GM21367 (cell line): ENCODE measurements at regions not wholly inside any gene's neighbourhood (a gene's known extent, or its start where the extent isn't known, plus 50 kb on each side); places are given as distances from the start of the nearest gene placed in this dataset.

ENCODE experiments used
- ATAC-seq: cut with Tn5 transposase; IDR thresholded peaks from one replicate; pipeline ENCODE4 v1.9.1; 2021; ENCODE audit not compliant: unreplicated experiment

DNA sequence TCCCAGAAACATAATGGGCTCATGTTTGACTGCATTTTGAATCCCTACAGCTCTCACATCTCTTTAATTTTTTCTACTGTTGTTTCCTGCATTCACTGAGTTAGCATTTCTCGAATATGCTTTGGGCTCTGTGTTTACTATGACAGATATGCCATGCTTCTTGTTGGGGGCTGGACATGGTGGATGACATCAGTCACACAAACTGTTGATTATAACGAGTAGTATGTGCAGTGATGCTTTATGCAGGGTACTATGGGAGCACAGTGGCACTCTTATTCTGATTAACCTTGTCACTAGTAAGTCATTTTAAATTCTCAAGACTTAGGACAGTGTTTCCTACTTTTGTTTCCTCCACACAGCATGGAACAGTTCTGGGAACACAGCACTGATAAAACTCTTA, 295.4 kb upstream of the ZNF608 start:
- no peak for ATAC-seq

- ATAC-seq = no peak
These were observed 295.9 kb upstream of the ZNF608 start for GRCh38 chr5:125042261-125042890.

GRCh38 chr5:125043781-125044391, 297.4 kb upstream of the ZNF608 start:
- ATAC-seq = no peak

DNA sequence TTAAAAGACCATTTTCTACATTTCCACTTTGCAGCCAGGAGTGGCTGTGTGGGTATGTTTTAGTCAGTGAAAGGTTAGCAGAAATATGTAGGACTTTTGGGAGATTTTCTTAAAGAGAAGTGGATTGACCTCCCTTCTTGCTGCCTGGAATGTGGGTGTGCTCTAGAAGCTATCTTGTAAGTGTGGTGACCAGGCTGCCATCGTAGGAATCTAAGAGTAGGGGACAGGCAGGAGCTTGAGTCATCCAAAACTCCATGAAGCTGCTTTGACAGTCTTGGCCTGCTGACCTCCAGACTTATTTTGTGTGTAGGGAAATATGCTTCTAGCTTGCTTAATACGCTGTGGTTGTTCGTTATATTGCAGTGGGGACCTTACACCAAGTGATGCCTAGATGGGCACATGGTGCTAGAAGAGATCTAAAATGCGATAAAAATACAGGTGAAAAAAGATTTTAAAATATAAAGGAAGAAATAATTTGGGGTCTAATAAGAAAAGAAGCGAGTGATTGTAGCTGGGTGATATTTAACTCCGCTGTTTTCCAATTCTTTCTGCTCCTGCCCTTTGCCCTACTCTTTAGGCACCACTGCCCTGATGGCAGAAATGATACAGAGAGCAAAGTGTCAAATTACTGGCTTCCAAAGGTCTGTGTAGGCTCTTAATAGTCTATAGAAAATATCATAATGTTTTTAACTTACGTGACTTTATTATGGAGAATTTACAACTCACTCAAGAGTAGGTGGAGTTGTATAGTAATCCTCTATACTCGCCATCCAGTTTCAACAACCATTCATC, 298.2 kb upstream of the ZNF608 start:
- no peak for ATAC-seq

DNA sequence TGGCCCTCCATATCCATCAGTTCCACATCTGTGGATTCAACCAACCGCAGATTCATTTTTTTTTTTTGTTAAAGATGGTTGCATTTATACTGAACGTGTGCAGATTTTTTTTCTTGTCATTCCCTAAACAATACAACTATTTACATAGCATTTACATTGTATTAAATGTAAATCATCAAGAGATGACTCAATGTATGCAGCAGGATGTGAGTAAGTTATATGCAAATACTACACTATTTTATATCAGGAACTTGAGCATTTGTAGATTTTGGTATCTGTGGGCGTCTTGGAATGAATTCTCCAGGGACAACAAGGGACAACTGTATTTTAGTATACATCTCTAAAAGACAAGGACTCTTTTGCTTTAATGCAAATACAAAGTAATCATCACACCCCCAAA, 299.2 kb upstream of the ZNF608 start:
- no peak for ATAC-seq

DNA sequence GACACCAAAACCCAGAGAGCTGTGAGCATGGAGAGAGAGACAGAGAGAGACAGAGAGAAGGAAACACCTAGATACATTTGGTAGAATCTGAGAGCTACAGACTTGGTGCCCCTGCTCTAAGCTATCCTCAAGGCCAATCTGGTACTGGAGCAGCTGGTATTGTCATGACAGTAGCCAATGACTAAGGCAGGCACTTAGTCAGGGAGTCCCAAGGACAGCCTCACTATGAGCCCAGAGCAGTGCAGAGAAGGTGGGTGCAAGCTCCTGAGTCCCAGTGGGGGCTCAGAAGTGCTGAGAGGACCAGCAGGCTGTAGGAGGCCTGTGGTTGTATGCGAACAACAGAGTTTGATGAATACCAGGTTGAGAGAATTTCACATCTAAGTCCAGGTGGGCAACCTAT, 300.4 kb upstream of the ZNF608 start:
- ATAC-seq = no peak

DNA sequence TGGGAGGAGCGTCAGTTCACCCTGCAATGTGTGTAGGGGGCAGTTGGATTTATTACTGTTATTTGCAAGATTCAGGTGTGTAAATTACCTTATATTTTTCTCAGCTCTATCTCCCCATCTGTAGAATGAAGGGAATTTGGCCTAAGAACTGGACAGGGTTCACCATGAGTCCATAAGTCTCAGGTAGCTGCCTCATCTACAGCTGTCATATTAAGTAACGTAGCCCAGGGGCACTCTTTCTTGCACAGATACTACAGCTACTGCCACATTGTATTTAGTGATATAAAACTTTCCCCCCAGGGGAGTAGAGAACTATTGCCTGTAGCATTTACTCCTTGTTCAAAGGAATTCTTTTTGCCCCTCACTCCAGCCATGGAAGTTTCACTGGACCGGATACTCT, 301.4 kb upstream of the ZNF608 start:
- no peak for ATAC-seq

DNA sequence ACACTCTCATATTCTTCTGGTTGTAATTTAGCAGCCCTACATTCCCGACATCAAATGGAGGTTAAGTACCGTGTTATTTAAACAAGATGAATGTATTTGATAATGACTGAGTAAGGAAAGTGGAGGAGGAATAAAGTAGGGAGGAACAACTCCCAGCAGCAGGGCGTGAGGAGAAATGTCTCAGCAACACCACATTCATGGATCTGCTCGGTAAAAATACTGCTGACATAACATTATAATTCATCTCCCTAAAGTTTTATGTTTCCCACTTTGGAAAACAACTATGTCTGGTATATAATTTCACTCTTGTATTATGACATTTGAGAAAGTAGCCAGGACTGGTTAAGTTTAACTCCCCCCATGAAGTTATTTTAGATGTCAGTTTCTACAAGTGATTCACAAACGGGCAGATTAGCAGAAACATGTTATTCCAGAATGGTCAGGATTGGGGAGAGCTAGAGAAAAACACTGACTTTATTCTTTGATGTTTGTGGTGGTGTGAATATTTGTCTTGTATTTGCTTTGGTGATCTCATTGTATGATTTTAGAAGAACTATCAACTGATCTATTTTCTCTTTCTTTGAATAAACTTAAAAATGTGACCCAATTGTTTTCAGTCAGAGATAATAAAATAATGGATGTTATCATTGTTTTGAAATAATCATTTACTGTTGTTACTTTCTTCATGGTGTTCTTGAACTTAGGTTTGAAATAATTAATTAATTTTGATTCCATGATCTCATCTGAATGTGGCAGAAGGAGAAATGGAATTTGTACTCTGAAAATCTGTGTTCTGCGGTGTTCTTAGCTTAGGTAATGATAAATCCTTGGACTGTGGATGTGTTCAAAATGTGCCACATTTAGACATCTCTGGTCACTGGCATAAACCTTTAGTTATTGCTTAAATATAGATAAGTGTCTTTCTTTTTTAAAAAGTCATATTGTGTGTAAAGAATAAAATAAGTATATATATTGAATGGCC, 303.6 kb upstream of the ZNF608 start:
- ATAC-seq = no peak

- no peak for ATAC-seq
These were observed 304.5 kb upstream of the ZNF608 start for GRCh38 chr5:125050926-125051325.

DNA sequence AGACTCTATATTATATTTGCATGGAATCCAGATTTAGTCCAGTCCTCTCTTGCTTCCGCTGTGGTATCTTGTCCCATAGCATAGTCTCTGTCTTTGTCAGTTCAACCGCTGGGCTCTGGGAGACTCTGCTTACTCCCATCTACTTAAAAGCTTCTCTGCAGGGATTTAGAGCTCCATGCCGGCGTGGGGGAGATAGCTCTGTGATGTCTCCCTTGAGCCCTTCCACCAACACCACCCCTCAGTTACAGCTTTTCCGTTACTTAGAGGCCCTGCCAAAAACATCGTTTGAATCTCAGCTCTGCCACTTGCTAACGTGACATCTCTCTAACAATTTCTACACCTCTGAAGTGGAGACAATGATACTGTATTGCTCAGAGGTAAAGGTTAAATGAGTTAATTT, 306.1 kb upstream of the ZNF608 start:
- no peak for ATAC-seq

DNA sequence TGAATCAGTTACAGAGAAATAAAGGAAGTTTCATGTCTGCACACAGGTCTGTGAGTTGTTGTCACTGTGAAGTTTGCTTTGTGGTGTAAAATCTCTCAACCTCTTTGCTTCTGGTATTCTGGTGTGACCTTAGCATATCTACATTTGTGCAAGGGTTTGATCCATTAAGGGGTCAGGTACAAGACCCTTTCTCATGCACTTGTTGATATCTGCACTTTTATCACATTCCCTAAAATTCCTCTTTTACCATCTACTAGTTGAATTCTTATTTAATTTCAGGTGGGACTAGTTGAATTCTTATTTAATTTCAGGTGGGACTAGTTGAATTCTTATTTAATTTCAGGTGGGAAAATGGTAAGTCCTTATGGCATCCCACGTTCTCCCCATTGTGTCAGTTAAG, 306.7 kb upstream of the ZNF608 start:
- ATAC-seq = no peak

GRCh38 chr5:125054146-125054545, 307.7 kb upstream of the ZNF608 start:
- ATAC-seq = no peak

DNA sequence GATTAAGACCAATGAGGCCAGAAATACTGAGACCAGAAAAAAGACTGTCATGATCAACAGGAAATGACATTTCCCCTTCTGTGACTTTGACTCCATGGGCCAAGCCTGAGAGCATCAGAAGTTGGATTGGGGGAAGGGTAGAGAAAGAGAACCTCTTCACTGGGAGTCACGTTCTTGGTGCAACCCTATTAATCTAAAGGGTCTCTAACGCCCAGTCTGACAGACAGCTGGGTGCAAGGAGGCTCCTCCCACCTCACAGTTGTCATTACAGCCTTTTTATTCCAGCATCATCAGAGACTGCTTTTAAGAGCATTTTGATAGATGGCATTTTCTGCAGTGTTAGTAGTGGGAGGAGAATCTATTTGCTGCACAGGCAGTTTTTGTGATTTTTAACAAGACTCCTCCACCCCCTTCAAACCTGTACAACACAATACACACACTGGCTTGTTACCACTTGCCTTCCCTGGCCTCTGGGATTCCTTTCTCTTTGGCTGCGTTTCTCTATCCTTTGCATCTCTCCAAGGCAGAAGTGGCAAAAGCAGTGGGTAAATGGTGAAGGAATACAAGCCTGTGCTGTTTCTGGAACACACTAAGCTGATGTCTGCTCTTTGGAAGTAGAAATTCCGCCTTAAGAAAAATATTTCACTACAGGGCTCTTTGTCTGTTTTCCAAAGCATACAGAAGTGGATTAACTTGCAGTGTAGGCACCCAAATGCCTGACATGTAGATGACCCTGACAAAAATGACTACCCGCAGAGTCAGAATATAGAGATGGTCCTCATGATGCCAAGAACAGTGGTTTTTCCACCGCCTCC, 310.4 kb upstream of the ZNF608 start:
- ATAC-seq = no peak

GRCh38 chr5:125057912-125058826, 311.7 kb upstream of the ZNF608 start:
- ATAC-seq = no peak

DNA sequence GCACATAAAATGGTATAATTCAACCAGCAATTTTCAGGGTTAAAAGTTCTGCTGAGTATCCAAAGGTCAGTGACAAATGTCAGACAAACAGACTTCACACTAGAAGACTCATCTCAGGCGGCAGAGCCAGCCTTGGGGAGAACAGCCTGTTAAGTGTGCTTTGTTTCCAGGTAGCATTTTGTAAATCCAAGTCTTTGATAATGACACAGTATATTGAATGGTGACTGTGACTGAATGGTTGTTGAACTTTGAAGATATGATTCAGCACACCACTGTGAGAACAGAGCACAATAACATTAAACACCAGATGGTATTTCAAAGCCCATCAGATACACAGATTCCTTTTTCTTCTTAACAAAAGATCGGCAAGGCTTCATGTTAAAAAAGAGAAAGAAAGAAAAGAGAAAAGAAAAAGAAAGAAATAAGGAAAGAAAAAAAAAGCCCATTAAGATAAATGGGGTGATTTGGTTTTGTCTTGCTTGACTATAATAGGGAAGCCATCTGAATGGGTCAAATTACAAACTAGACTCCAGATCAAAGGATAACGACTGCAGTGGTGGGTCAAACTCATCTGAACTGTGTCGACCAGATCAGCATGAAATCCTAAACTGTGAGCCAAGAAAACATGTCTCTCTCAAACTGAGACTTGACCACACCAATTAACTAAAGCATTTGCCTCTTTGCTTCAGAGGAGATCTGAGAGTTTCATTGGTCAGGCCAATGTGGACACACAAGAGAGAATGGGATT, 313.0 kb upstream of the ZNF608 start:
- no peak for ATAC-seq

DNA sequence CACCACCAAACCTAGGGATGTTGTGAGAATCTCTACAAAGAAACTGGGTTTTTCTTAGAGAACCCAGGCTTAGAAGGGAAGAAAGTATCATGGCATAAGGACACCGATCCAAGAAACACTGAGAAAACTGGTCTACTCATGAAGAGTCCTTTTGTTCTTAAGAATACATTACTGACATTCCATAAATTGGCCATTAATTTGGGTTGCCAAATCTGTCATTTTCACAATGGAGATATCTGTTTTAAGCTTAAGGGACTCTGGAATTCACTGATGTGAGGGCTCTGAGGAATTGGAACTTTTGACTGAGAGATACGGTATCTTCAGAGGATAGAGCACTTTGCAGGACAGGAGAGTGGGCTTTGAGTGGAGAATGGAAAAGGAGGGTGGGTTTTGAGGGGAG, 315.3 kb upstream of the ZNF608 start:
- ATAC-seq = no peak

- no peak for ATAC-seq
These were observed 318.4 kb upstream of the ZNF608 start for GRCh38 chr5:125064621-125065438.

DNA sequence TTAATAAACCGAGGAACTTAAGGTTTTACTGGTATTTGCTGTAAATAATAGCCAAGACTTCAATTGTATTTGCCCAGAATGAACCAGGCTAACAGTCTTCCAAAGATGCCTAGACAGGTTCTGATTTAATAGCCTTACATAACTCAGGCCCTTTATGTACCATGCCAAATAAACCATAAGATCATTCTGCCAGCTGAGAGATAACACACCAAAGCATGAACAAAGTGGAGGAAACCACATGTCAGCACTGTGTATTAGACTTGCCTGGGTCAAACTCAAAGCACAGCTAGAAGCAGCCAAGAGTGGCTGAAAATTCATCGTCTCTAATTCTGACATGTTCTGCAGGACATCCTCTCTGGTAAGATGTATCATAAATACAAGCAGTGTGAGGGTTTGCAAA, 319.3 kb upstream of the ZNF608 start:
- no peak for ATAC-seq
